Stimulated activated CD4-positive, alpha-beta T cell treated with anti-CD3 and anti-CD28 coated beads, Interleukin-4, amount 100 ng/mL, for 48 hours (primary cell): ENCODE measurements at regions not wholly inside any gene's neighbourhood (a gene's known extent, or its start where the extent isn't known, plus 50 kb on each side); places are given as distances from the start of the nearest gene placed in this dataset.
A peak's percentile ranks its signal among the peaks of the same experiment; 100 is the strongest.

ENCODE experiments used
- DNase-seq, 2 donors: peaks; one replicate each; pipeline ENCODE4 v3.0.0-alpha.2; 2020; ENCODE audit warnings: low read depth in 2 of 2

DNA sequence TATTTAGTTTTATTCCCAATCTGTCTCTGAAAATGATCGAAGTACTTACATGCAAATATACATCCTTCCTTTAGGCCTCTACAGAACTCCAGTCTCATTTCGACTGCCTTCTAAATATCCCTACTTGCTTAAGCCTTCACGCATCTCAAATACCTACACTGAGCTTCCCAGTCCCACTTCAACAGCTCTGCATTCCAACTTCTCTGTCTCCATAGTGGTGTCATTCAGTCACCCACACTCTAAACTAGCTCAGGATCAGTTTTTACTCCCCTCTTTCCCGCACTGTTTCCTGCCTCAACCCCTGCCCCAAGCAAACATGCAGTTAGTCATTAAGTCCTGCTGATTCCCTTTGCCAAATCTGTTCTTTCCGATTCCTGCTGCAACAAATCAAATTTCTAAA is 91.8 kb upstream of the PREP start:
- no peak for DNase-seq

DNA sequence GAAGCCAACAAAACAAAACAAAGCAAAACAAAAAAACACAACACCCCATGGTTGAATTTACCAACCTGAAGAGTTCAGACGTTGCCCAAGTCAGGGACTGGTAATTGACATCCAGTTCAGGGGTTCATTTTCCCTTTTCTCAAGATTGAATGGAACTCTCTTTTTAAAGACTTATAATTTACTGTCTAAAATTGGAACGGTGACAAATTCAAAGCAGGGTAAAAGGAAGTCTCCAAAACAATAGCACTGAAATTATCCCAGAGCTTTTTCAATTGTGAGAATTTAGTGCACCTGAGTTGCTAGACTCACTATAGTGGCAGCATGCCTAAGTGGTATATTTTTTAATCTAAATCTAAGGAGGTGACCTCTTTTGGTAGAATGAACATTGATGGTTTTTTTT is 90.9 kb upstream of the PREP start:
- DNase-seq: no peak

DNA sequence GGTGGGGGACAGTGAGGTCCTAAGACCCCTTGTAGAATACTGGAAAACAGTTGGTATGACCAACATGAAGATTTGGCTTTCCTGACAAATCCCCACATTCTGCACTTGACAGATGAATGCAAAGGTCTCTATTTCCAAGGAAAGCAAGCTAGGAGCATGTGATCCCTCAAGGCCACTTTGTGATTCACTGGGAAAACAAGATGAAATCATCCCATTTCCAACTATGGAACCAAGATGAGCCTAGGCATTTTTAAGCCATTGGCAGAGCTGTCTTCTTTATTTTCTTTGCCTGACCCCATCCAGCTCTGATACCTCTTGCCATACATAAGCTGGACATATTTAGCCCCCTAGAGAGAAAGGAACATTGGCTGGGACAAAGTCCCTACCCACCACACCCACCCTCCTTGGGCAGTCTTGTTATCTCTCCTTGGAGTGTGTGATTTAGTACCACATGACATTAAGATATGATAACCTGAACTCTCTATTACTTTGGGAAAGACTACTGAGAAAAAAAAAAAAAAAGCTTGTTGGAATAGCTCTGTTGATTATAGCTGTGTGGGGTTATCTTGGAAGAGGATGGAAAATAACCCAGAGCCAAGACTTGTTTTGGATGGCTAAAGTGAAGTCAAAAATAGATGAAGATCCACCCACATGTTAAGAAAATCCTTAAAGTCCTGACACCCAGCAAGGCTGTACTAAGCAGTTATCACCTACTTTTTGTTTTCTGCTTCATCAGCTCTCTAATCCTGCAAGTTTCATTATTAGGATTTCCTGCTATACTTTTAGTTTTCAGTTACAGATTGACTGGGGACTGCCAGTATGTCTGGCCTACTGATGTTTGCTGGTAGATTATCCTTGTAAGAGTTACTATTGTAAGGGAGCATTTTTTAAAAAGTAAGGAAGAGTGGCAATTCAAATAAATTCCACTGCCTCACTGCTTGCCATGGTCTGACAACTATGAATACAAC is 90.1 kb upstream of the PREP start:
- no peak for DNase-seq

DNA sequence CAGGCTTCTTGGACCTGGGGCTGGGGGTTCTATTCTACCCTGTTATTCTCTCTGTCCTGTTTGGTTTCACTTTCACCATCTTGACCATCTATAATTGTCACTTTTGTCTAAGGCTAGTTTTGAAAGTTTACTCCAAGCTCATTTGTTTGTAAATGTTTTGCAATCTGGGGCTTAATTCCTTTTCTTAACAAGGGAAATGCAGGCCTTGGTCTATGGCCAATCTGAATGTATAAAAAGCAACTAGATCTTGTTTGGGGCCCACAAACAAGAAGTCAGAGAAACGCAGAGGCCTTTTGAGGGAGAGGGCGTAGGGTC is 86.3 kb upstream of the PREP start:
- DNase-seq: no peak

DNA sequence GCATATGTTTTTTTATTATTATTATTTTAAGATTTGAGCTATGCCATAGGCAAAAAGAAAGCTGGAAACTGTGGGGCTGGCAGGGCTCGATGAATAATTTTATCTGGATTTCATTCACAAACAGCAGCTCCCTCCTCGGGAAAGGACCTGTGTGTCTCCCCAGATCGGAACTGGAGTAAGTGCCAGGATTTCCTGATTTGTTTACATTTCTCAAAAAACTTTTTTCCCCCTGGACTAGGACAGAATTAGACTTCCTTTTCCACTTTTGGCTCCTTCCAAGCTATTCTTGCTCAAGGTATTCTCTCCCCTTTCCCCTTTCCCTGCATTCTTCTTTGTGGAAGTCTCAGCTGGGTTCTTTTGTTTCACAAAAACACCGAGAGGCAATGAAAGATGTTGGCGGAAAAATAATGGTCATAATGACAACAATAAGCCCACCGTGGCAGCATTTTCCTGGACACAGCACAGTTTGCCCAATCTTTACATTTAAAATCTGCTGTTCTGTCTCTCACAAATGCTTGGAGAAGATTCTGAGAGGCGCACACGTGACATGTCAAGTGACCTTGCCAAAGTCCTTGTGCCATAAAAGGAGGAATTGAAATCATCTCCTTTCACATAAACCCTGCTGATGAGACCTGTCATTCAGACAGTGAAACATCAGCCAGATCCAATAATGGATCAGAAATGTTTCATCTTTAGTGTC is 85.8 kb upstream of the PREP start:
- DNase-seq: no peak

DNA sequence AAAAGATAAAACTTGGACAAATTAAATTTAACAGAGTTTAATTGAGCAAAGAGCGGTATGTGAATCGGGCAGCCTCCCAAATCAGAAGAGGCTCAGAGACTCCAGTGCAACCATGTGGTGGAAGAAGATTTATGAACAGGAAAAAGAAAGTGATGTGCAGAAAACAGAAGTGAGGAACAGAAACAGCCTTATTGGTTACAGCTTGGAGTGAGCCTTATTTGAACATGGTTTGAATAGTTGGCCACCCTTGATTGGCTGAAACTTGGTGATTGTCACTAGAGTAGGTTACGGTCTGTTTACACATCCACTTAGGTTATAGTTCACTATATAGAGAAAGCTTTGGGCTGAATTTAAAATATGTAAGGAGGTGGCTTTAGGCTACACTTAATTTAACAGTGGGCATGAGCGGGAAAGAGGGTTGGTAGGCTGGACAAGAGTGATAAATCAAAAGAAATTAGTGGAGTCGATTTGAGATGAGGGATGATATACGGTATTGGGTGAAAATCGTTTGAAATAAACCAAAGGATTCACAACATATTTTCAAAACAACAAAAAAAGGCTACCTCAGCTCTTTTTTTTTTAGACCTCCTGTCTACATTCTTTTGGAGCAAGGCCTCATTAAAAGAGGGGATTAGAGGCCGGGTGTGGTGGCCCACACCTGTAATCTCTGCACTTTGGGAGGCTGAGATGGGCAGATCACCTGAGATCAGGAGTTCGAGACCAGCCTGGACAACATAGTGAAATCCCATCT is 84.3 kb upstream of the PREP start:
- no peak for DNase-seq

DNA sequence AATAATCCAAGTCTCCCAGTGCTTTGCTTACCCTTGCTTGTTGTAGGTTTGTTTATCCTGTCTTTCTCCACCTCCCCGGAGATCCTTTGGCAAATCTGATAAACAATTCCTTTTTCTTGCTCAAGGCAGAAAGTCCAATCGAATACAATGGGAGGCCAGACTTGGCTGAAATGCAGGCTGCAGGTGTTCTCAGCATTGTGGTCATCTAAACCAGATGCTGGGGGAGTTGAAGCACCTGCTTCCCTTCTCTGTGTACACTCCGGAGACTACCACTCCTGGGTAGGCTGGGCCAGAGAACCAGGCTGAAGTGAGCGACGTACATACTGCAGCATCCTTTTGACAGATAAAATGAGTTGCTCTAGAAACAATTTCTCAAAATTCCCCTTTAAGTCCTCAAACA is 82.6 kb upstream of the PREP start:
- DNase-seq: no peak

DNA sequence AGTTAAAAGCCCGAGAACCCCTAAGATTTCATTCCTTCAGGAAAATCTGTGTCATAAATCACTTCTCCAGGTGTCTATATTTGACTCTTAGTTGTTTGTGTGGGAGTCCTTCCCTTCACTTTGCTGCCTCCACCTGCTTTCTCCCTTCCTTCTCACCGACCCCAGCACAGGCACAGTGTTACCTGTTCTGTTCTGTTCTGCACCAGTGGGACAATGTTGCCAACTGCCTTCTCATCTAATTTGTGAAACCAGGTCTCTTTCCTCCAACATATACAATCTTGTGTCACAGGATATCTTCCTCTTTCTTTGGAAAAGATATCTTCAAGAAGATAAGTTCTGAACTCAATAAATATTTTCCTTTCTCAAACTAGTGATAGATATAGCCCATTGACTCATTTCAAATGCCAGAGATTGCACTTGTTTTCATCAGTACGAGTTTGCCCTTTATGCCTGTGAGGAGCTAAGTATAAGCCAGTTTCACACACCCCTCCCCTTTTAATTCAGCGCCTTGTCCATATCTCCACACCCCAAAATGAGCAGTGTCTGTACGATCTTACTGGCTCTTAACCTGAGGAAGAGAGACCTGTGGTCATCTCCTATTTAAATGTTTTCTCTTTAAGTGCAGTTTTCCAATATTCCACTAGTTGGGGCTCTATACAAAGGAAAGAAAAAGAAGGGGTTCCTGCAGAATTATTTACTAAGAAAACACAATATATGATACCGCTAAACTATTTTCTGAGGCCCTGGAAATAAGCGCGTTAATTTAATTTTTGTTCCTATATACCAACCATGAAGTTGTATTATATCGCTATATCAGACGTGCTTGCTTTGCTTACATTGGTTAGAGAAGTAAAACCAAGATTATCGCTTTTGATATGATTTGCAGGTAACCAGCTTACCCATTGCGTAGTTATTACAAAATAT is 81.6 kb upstream of the PREP start:
- no peak for DNase-seq

DNA sequence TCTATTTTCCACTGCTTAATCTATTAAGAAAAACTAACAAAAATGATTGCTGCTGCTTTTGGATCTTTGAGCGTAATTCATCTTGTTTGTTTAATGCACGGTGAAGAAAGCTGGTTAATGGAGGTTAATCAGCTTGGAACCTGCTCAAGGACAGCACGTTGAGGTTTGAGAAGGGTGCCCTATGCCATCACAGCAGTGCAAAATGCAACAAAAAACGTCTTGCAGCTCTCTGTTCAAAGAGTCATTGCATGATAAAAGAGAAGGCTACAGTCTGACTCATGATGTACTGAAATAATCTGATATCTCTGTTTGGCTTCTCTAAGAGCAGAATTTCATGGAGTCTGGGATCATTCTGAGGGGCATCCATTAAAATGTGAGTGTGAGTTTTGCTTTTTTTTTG is 80.6 kb upstream of the PREP start:
- DNase-seq: no peak

DNA sequence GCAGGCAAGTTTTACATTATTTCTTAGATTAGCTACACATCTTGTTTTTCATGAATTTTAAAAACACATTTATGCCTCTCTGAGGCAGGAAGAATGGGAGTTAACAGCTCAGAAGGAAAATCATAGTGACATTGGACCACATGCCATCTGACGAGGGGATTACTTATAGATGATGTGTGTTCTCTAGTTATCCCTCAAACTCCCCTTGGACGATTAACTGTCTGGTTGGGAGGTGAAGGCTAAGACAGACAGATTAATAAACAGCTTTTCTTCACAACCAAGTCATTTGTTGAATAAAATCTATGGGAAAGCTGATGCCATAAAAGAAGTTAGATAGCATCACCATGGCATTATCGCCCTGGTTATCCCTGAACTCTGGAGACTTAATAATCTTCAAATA is 80.0 kb upstream of the PREP start:
- DNase-seq: no peak

DNA sequence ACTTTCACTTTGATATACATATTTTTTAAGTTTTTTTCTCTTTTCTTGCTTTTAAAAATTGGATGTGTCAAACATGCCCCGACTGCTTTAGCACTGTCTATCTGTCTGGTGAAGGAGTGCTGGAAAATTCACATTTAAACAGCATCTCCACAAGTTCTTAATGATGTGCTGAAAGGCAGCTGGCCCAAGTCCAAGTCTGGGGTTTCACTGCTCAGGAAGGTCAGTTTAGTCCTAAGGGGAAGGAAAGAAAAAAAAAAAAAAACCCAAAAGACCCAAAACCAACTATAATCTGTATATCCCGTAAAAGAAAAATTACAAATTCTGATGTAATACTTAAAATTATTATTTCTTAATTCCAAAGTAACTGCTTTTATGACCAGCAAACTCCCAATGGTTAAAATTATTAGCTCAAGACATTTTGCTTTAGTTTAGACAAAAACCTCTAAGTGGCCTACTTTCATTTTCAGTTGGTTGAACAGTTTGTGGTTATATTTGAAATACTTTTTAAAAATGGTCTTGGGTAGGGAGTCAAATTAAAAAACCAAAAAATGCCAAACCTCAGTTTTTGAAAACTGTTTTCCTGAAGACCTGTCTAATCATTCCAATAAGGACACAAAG is 79.5 kb upstream of the PREP start:
- no peak for DNase-seq

DNA sequence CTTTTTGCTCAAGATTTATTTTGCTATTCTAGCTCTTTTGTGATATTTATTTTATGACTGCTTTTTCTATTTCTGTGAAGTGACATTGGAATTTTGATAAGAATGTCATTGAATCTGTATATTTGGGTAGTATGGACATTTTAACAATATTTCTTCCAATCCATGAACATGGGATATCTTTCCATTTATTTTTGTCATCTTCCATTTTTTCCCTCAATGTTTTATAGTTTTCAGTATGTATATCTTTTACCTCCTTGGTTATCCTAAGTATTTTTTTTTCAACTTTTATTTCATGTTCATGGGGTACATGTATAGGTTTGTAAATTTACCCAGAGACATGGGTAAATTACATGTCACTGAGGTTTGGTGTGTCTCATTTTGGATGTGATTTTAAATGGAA is 74.1 kb upstream of the PREP start:
- no peak for DNase-seq

DNA sequence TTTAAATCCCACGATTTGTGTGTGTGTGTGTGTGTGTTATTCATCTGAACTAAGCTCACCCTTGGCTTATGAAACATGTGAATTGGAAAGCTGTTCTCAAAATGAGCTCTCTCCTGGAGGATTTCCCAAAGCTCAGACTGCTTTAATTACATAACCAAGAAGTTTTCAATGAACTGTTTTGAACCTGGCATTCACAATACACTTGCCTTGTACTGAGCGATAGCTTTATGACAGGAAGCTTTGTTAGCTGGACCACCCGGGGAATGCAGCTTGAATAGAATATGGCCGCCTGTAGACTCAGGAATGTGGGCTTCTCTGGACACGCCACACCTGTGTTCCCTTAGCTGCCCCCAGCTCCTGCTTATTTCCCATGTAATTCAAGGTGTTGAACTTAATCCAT is 71.4 kb upstream of the PREP start:
- DNase-seq: no peak

DNA sequence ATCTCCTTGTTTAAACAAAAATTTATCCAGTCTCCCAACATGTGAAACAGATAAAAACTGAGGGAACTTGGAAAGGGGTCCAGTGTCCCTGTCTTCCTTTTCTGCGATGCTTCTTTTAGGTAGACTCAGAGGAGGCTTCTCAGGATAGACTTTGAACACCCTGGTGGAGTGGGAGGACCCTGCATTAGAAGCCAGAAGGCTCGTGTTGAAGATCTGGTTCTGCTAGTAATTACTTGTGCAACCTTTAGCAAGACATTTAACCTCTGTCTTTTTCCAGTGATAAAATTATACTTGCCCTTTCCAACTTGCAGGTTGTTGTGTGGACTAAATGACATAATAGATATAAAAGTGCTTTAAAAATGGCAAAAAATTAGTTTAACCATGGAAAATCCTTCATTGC is 67.1 kb upstream of the PREP start:
- DNase-seq: no peak

DNA sequence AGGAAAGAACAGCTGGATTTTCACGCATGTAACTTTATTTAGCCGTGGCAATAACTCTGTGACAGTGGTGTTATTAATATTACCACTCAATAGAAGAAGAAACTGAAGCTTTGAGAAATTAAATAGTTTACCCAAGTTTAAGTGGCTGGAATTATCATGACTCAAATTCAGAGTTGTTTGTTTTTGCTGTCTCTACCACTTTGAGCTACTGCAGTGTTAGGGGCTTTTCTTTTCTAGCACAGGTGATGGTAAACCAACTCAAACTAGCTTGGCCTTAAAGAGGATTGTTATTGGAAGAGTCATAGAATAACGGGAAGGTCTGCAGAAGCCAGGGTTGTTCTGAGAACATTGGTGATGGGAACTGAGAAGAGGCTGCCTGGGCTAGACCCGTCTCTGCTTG is 66.0 kb upstream of the PREP start:
- DNase-seq: no peak

DNA sequence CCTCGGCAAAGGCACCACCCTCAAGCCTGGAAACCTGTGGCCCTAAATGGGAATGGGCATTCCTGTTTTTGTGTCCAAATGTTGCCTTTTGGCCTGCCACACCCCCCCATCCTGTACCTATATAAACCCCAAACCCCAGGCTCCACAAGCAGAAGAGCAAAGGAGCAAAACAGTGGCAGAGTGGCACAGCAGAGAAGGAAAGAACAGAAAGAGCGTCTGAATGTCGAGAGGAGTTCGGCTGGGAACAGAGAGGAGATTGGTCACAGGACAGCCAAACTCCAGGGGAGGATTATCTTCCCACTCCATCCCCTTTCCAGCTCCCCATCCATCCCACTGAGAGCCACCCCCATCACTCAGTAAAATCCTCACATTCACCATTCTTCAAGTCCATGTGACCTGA is 58.0 kb upstream of the PREP start:
- no peak for DNase-seq

DNA sequence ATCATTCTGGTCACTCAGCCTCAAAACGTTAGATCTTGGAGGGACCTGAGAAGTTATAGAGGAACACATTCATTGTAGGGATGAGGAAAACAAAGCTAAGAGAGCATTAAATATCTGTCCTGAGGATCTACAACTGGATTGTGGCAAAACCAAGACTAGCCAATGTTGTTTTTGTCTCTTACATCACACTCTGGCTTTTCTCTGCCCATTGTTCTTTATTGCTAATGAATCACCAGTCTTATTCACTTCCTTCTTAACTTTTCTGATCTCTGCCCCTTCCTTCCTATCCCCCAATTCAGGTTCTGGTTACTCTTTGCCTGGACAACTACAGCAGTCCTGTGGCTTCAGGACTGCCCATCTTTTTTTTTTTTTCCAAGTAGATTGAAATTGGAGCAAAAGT is 57.0 kb upstream of the PREP start:
- DNase-seq: no peak

DNA sequence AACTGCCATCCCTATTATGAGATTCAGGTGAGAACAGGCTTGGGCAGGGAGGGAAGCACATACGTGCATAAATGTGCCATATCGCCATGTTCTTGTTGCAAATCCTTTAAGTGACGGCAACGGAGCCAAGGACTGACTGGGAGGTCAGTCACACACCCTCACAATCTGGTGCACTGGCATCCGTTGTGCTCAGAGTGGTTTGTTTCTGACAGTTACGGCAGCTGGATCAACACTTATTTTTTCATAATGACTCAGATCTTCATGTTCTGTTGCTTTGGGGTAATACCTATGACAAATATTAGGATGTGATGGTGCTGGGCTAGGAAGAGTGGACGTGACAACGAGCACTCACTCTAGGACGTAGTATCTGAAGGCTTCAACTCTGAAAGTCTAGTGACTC is 56.2 kb upstream of the PREP start:
- peak in 1 of 2 donors; percentile 12 for DNase-seq

DNA sequence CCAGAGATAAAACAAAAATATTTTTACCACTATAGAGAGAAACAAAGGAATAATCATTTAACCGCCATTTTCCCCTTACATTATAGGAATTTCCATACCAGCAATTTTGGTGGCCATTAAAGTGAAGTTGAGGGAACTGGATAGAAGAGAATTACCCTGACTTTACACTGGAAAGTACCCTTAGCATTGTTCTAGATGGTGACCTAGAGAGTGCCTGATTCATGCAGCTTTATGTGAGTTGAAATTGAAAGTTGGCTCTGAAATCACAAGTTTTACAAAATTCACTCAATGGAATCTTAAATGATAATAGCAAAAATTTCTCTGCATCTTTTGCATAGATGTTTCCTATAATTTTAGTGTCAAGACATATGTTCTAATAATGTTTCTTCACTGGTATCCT is 55.7 kb upstream of the PREP start:
- no peak for DNase-seq

DNA sequence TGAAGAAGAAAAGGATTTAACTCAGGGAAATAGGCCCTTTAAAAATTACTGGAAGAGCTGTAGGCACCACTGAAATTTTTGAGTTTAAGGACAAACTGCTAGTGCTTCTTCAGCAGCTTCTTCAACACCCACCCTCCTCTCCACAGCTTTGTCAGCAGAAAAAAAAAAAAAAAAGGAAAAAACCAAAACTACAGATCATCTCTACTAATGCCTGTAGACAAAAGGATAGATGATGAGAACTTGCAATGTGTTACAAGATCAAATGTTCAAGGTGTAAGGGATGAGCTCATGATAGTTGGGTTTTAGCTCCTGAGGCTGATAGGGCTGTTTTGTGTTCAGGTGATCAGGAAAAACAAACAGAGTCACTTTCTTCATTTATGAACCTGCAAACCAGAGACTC is 55.2 kb upstream of the PREP start:
- no peak for DNase-seq

DNA sequence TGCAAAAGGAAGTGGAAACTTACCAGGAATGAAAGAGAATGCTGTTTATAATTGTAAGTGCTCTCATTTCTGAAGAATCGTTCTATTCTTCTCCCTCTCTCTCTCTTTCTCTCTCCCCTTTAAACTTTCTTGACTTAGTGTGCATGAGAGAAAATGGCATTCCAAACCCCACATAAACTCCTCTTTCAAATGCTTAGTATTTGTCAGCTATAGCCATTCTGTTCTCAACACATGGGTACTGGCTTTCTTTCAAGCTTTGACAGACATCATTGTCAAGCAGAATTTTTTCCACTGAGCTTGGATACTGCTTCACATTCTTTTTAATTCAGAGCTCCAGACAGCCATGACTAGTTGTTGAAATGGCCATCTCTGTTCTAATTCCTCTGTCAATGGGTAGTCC is 51.1 kb upstream of the PREP start:
- no peak for DNase-seq
